ENCODE measurements at regions not wholly inside any gene's neighbourhood (a gene's known extent, or its start where the extent isn't known, plus 50 kb on each side); places are given as distances from the start of the nearest gene placed in this dataset.

DNA sequence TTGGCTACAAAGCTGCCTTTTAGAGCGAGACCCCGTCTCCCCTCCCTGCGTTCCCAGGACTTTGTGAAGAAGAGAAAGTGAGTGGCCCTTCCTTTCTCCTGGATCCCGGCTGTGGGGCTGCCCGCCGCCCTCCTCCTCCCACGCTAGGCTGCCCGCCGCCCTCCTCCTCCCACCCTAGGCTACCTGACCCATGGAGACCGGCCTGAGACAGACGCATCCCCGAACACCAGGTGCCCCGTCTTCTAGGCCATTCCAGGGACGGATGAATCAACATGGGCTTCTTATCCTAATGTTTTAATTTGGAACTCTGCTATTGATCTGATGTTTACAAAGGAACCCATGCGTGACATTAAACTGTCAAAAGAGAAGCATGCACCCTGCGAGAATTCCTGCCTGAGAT is 117.3 kb upstream of the LPCAT1 start (continued):
- no peak for TF ChIP-seq ZNF423 (tag by site-specific recombination; IDR thresholded peaks at IDR 0.05)
- no peak for TF ChIP-seq ZNF785 (tag by site-specific recombination; IDR thresholded peaks at IDR 0.05)
- no peak for TF ChIP-seq ZNF707 (tag by site-specific recombination; IDR thresholded peaks at IDR 0.05)
- no peak for TF ChIP-seq ZNF623 (tag by site-specific recombination; IDR thresholded peaks at IDR 0.05)

DNA sequence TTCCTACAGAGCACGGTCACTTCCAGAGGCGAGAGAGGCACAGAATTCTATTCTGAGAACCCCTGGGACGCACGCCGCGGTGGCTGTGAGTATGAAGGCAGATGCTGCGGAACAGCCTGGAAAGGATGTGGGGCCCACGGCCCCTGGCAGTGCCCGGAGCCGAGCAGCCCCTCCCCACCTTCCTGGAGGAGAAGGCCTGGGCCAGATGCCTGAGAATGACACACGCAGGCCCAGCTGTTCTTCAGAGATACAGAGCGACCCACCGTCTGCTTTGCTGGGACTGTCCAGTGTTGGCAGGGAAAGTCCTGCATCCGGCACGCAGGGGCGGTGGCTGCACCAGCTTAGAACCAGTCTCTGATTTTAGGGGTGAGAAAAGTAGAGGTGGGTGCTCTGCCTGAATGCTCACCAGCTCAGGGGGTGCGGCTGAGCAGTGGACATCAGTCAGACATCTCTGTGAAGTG is 116.7 kb upstream of the LPCAT1 start:
- Histone ChIP-seq H3K9me3 (ENCODE audit: control insufficient read depth, insufficient read depth, low read depth, low read length) (no peaks in the 10 kb centered on the region), H3K4me1 (ENCODE audit: control insufficient read depth, insufficient read depth, low read length) (no peaks in the 10 kb centered on the region; the same call in 1 of the 2 replicates), H3K4me3 (ENCODE audit: low read depth, low read length) (no peak overlapping the region), H3K36me3 (ENCODE audit: control insufficient read depth in 2 of 2, insufficient read depth in 1 of 2, low read length in 2 of 2) (no peaks in the 10 kb centered on the region), H3K27ac (ENCODE audit: extremely low read depth, low read depth, low read length) (no peak overlapping the region)
- CTCF ChIA-PET = interaction anchor here (0.6 to 3.9 kb wide), 9 partner anchors 16 to 478 kb away, joined by 3 to 20 read pairs (median 4); no protein-coding TSS in a partner anchor
- TF ChIP-seq ZNF404 (tag by site-specific recombination; IDR thresholded peaks at IDR 0.05) (no peak), ZBTB7A (tag by site-specific recombination; IDR thresholded peaks at IDR 0.05; ENCODE audit: low read depth) (no peak), ZNF10 (tag by site-specific recombination; IDR thresholded peaks at IDR 0.05) (no peak), ZNF629 (tag by site-specific recombination; IDR thresholded peaks at IDR 0.05) (no peak), ZNF654 (tag by site-specific recombination; IDR thresholded peaks at IDR 0.05; ENCODE audit: low read depth) (no peak), SCRT1 (tag by site-specific recombination; IDR thresholded peaks at IDR 0.05; ENCODE audit: borderline replicate concordance) (no peak)
- TF ChIP-seq, protein P1, sequence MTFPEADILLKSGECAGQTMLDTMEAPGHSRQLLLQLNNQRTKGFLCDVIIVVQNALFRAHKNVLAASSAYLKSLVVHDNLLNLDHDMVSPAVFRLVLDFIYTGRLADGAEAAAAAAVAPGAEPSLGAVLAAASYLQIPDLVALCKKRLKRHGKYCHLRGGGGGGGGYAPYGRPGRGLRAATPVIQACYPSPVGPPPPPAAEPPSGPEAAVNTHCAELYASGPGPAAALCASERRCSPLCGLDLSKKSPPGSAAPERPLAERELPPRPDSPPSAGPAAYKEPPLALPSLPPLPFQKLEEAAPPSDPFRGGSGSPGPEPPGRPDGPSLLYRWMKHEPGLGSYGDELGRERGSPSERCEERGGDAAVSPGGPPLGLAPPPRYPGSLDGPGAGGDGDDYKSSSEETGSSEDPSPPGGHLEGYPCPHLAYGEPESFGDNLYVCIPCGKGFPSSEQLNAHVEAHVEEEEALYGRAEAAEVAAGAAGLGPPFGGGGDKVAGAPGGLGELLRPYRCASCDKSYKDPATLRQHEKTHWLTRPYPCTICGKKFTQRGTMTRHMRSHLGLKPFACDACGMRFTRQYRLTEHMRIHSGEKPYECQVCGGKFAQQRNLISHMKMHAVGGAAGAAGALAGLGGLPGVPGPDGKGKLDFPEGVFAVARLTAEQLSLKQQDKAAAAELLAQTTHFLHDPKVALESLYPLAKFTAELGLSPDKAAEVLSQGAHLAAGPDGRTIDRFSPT (tag by site-specific recombination; IDR thresholded peaks at IDR 0.05) = no peak
- POLR2A ChIA-PET = no interaction called here

DNA sequence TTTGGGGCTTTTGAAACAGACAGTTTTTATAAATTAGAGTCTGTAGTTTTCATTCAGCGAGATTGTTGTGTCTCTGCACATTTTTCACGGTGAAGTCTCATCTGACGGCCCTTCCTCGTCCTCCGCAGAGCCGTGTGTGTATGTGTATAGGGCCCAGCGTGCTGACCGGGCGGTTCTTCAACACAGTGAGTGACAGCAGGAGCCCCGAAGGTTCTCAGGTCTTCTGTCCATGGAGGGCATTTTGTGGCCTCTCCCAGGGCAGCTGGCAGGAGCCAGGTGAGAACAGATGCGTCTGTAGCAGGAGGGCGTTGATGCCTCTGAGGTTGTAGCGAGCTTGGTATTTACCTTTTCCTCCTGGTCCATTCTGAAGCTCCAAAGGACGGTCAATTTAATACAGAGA is 116.0 kb upstream of the LPCAT1 start:
- CTCF ChIA-PET = interaction anchor here (0.7 to 3.9 kb wide), 8 partner anchors 15 to 472 kb away, joined by 3 to 20 read pairs (median 4); no protein-coding TSS in a partner anchor
- Histone ChIP-seq H3K9me3 (ENCODE audit: control insufficient read depth, insufficient read depth, low read depth, low read length) (no peaks in the 10 kb centered on the region), H3K36me3 (ENCODE audit: control insufficient read depth in 2 of 2, insufficient read depth in 1 of 2, low read length in 2 of 2) (no peaks in the 10 kb centered on the region), H3K27ac (ENCODE audit: extremely low read depth, low read depth, low read length) (no peak overlapping the region), H3K4me3 (ENCODE audit: low read depth, low read length) (no peak overlapping the region), H3K4me1 (ENCODE audit: control insufficient read depth, insufficient read depth, low read length) (no peaks in the 10 kb centered on the region; the same call in 1 of the 2 replicates)
- POLR2A ChIA-PET = no interaction called here
- TF ChIP-seq, protein P2, sequence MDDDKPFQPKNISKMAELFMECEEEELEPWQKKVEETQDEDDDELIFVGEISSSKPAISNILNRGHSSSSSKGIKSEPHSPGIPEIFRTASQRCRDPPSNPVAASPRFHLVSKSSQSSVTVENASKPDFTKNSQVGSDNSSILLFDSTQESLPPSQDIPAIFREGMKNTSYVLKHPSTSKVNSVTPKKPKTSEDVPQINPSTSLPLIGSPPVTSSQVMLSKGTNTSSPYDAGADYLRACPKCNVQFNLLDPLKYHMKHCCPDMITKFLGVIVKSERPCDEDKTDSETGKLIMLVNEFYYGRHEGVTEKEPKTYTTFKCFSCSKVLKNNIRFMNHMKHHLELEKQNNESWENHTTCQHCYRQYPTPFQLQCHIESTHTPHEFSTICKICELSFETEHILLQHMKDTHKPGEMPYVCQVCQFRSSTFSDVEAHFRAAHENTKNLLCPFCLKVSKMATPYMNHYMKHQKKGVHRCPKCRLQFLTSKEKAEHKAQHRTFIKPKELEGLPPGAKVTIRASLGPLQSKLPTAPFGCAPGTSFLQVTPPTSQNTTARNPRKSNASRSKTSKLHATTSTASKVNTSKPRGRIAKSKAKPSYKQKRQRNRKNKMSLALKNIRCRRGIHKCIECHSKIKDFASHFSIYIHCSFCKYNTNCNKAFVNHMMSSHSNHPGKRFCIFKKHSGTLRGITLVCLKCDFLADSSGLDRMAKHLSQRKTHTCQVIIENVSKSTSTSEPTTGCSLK (tag by site-specific recombination; IDR thresholded peaks at IDR 0.05) = no peak
- TF ChIP-seq ZNF596 (tag by site-specific recombination; IDR thresholded peaks at IDR 0.05) (no peak), TRIM28 (IDR thresholded peaks at IDR 0.05; ENCODE audit: borderline replicate concordance, low read length) (no peak), ZNF560 (tag by site-specific recombination; IDR thresholded peaks at IDR 0.05; ENCODE audit: borderline replicate concordance) (no peak), ZNF548 (tag by site-specific recombination; IDR thresholded peaks at IDR 0.05) (no peak), ZNF121 (tag by site-specific recombination; IDR thresholded peaks at IDR 0.05) (no peak), ZNF529 (tag by site-specific recombination; IDR thresholded peaks at IDR 0.05; ENCODE audit: insufficient replicate concordance) (no peak)
- TF ChIP-seq, protein P3, sequence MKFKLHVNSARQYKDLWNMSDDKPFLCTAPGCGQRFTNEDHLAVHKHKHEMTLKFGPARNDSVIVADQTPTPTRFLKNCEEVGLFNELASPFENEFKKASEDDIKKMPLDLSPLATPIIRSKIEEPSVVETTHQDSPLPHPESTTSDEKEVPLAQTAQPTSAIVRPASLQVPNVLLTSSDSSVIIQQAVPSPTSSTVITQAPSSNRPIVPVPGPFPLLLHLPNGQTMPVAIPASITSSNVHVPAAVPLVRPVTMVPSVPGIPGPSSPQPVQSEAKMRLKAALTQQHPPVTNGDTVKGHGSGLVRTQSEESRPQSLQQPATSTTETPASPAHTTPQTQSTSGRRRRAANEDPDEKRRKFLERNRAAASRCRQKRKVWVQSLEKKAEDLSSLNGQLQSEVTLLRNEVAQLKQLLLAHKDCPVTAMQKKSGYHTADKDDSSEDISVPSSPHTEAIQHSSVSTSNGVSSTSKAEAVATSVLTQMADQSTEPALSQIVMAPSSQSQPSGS (tag by site-specific recombination; IDR thresholded peaks at IDR 0.05; ENCODE audit: low read depth) = no peak
- TF ChIP-seq, protein P4, sequence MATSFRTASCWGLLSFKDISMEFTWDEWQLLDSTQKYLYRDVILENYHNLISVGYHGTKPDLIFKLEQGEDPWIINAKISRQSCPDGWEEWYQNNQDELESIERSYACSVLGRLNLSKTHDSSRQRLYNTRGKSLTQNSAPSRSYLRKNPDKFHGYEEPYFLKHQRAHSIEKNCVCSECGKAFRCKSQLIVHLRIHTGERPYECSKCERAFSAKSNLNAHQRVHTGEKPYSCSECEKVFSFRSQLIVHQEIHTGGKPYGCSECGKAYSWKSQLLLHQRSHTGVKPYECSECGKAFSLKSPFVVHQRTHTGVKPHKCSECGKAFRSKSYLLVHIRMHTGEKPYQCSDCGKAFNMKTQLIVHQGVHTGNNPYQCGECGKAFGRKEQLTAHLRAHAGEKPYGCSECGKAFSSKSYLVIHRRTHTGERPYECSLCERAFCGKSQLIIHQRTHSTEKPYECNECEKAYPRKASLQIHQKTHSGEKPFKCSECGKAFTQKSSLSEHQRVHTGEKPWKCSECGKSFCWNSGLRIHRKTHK (tag by site-specific recombination; IDR thresholded peaks at IDR 0.05) = no peak

All from HEK293 (cell line).